AG04449 (cell line): ENCODE measurements at regions not wholly inside any gene's neighbourhood (a gene's known extent, or its start where the extent isn't known, plus 50 kb on each side); places are given as distances from the start of the nearest gene placed in this dataset.
A peak's percentile ranks its signal among the peaks of the same experiment; 100 is the strongest.

Experiments used
- CTCF ChIA-PET: fragments of 350-600 bp; formaldehyde crosslinking; extraction: SDS; loops from one replicate; lab custom pipeline; 2021; ENCODE audit warnings: antibody characterized with exemption; lab: Yijun Ruan, JAX
- POLR2A ChIA-PET: fragments of 400-600, 350-600 bp; formaldehyde crosslinking; extraction: SDS; loops from one replicate; lab custom pipeline; 2020; ENCODE audit warnings: antibody characterized with exemption, inconsistent platforms; lab: Yijun Ruan, JAX
- DNase-seq: peaks from one replicate; pipeline ENCODE4 v3.0.0-alpha.2; 2010; ENCODE audit warnings: low read depth, low spot score
- H3K4me3 ChIP-seq: 2 replicates; pipeline ENCODE4 v1.5.1; 2011; ENCODE audit warnings: low read depth, mild to moderate bottlenecking, control low read depth, low read length
- CTCF ChIP-seq: IDR thresholded peaks from one replicate; pipeline ENCODE4 v1.5.1; 2011; ENCODE audit warnings: mild to moderate bottlenecking, moderate library complexity, low read length, control low read depth, inconsistent platforms; ENCODE audit not compliant: insufficient read depth; ENCODE audit errors: missing control alignments

- H3K4me3 ChIP-seq: no peak overlapping the region
- peak; percentile 55 for TF ChIP-seq CTCF
- ChIA-PET CTCF (interaction anchor here (0.6 to 5.6 kb wide), 33 partner anchors 10 to 776 kb away, joined by 3 to 93 read pairs (median 4); no protein-coding TSS in a partner anchor), POLR2A (interaction anchor here (0.6 kb wide), 1 partner anchor 248 kb away, joined by 4 read pairs; no protein-coding TSS in a partner anchor)
- no peak for DNase-seq
These were observed 87.3 kb upstream of the E2F7 start for GRCh38 chr12:77152623-77153193.

GRCh38 chr12:77151030-77151429 is 85.7 kb upstream of the E2F7 start:
- H3K4me3 ChIP-seq: no peak overlapping the region
- POLR2A ChIA-PET: no interaction called here
- no peak for DNase-seq
- TF ChIP-seq CTCF: no peak
- CTCF ChIA-PET: interaction anchor here (1.0 to 5.6 kb wide), 10 partner anchors 8 to 774 kb away, joined by 3 to 93 read pairs (median 8); no protein-coding TSS in a partner anchor

GRCh38 chr12:77133566-77133965 is 68.2 kb upstream of the E2F7 start:
- ChIA-PET POLR2A (no interaction called here), CTCF (interaction anchor here (1.7 kb wide), 1 partner anchor 18 kb away, joined by 6 read pairs; no protein-coding TSS in a partner anchor)
- TF ChIP-seq CTCF: no peak
- no peak for DNase-seq
- no peak overlapping the region for H3K4me3 ChIP-seq

GRCh38 chr12:77131977-77132490 is 66.7 kb upstream of the E2F7 start:
- no peak for DNase-seq
- ChIA-PET CTCF (interaction anchor here (0.9 to 1.1 kb wide), 2 partner anchors 81 to 554 kb away, joined by 3 read pairs; no protein-coding TSS in a partner anchor), POLR2A (no interaction called here)
- no peak for TF ChIP-seq CTCF
- H3K4me3 ChIP-seq: no peak overlapping the region

- H3K4me3 ChIP-seq: no peak overlapping the region
- ChIA-PET POLR2A (no interaction called here), CTCF (interaction anchor here (1.2 to 1.7 kb wide), 2 partner anchors 79 to 555 kb away, joined by 4 read pairs; no protein-coding TSS in a partner anchor)
- no peak for TF ChIP-seq CTCF
- no peak for DNase-seq
These were observed 64.8 kb upstream of the E2F7 start for GRCh38 chr12:77130193-77130592.

GRCh38 chr12:77124767-77125166 is 59.4 kb upstream of the E2F7 start:
- POLR2A ChIA-PET: no interaction called here
- CTCF ChIA-PET: interaction anchor here (1.4 to 1.5 kb wide), 2 partner anchors 76 to 114 kb away, joined by 4 to 5 read pairs; no protein-coding TSS in a partner anchor
- no peak for TF ChIP-seq CTCF
- DNase-seq: peak; percentile 38
- no peak overlapping the region for H3K4me3 ChIP-seq
